HEK293 (cell line): ENCODE measurements at regions not wholly inside any gene's neighbourhood (a gene's known extent, or its start where the extent isn't known, plus 50 kb on each side); places are given as distances from the start of the nearest gene placed in this dataset.

ENCODE experiments used
- BCL11A ChIP-seq: fragments of 450-650 bp; formaldehyde crosslinking; IDR thresholded peaks from 2 replicates; pipeline ENCODE4 v1.5.1; 2016; ENCODE audit warnings: low read depth, missing biosample characterization, missing genetic modification characterization
- EGR2 ChIP-seq: fragments of 450-650 bp; formaldehyde crosslinking; IDR thresholded peaks from 2 replicates; pipeline ENCODE4 v1.5.1; 2016; ENCODE audit warnings: low read depth, missing biosample characterization, missing genetic modification characterization
- KLF10 ChIP-seq: fragments of 450-650 bp; IDR thresholded peaks from 2 replicates; pipeline ENCODE4 v1.5.1; 2018; ENCODE audit warnings: missing biosample characterization, mild to moderate bottlenecking, missing genetic modification characterization
- KLF16 ChIP-seq: fragments of 450-650 bp; formaldehyde crosslinking; IDR thresholded peaks from 2 replicates; pipeline ENCODE4 v1.5.1; 2017; ENCODE audit warnings: missing biosample characterization, missing genetic modification characterization
- MEIS1 ChIP-seq: sonication (generic); formaldehyde crosslinking; IDR thresholded peaks from 2 replicates; pipeline ENCODE4 v1.8.1; 2022; ENCODE audit warnings: missing genetic modification reagents, mild to moderate bottlenecking, borderline replicate concordance
- MYNN ChIP-seq: fragments of 450-650 bp; formaldehyde crosslinking; IDR thresholded peaks from 2 replicates; pipeline ENCODE4 v1.5.1; 2016; ENCODE audit warnings: missing biosample characterization, missing genetic modification characterization, borderline replicate concordance
- SCRT1 ChIP-seq: fragments of 450-650 bp; formaldehyde crosslinking; IDR thresholded peaks from 2 replicates; pipeline ENCODE4 v1.5.1; 2016; ENCODE audit warnings: missing biosample characterization, missing genetic modification characterization, borderline replicate concordance
- ZBTB20 ChIP-seq: fragments of 450-650 bp; formaldehyde crosslinking; IDR thresholded peaks from 2 replicates; pipeline ENCODE4 v1.5.1; 2016; ENCODE audit warnings: missing biosample characterization, missing genetic modification characterization
- ZBTB48 ChIP-seq: fragments of 450-650 bp; formaldehyde crosslinking; IDR thresholded peaks from 2 replicates; pipeline ENCODE4 v1.5.1; 2016; ENCODE audit warnings: missing biosample characterization, missing genetic modification characterization
- ZNF114 ChIP-seq: fragments of 450-650 bp; formaldehyde crosslinking; IDR thresholded peaks from 2 replicates; pipeline ENCODE4 v1.5.0; 2017; ENCODE audit warnings: missing biosample characterization, missing genetic modification characterization
- ZNF133 ChIP-seq: fragments of 450-650 bp; formaldehyde crosslinking; IDR thresholded peaks from 2 replicates; pipeline ENCODE4 v1.5.1; 2016; ENCODE audit warnings: missing biosample characterization, missing genetic modification characterization
- ZNF140 ChIP-seq: fragments of 450-650 bp; formaldehyde crosslinking; IDR thresholded peaks from 2 replicates; pipeline ENCODE4 v1.5.1; 2016; ENCODE audit warnings: missing biosample characterization, missing genetic modification characterization
- ZNF146 ChIP-seq: fragments of 450-650 bp; formaldehyde crosslinking; IDR thresholded peaks from 2 replicates; pipeline ENCODE4 v1.5.1; 2016; ENCODE audit warnings: missing biosample characterization, missing genetic modification characterization
- ZNF214 ChIP-seq: fragments of 450-650 bp; formaldehyde crosslinking; IDR thresholded peaks from 2 replicates; pipeline ENCODE4 v1.5.1; 2017; ENCODE audit warnings: missing biosample characterization, mild to moderate bottlenecking, missing genetic modification characterization, borderline replicate concordance
- ZNF223 ChIP-seq: fragments of 450-650 bp; formaldehyde crosslinking; IDR thresholded peaks from 2 replicates; pipeline ENCODE4 v1.5.1; 2016; ENCODE audit warnings: missing biosample characterization, missing genetic modification characterization
- ZNF341 ChIP-seq: fragments of 450-650 bp; formaldehyde crosslinking; IDR thresholded peaks from 2 replicates; pipeline ENCODE4; 2016; ENCODE audit warnings: low read depth, missing biosample characterization, missing genetic modification characterization
- ZNF366 ChIP-seq: fragments of 450-650 bp; formaldehyde crosslinking; conservative IDR thresholded peaks from 2 replicates; pipeline ENCODE4 v1.5.1; 2016; ENCODE audit warnings: missing biosample characterization, missing genetic modification characterization
- ZNF37A ChIP-seq: fragments of 450-650 bp; IDR thresholded peaks from 2 replicates; pipeline ENCODE4 v1.5.1; 2018; ENCODE audit warnings: missing biosample characterization, missing genetic modification characterization
- ZNF391 ChIP-seq: fragments of 450-650 bp; formaldehyde crosslinking; IDR thresholded peaks from 2 replicates; pipeline ENCODE4 v1.5.1; 2016; ENCODE audit warnings: low read depth, missing biosample characterization, missing genetic modification characterization, borderline replicate concordance
- ZNF510 ChIP-seq: fragments of 450-650 bp; formaldehyde crosslinking; IDR thresholded peaks from 2 replicates; pipeline ENCODE4 v1.5.1; 2018; ENCODE audit warnings: mild to moderate bottlenecking, missing genetic modification characterization, missing biosample characterization; ENCODE audit not compliant: insufficient replicate concordance
- ZNF624 ChIP-seq: fragments of 450-650 bp; formaldehyde crosslinking; IDR thresholded peaks from 2 replicates; pipeline ENCODE4 v1.5.1; 2017; ENCODE audit warnings: missing biosample characterization, missing genetic modification characterization
- ZNF626 ChIP-seq: fragments of 450-650 bp; sonication (Bioruptor Pico); formaldehyde crosslinking; IDR thresholded peaks from 2 replicates; pipeline ENCODE4 v1.5.1; 2018; ENCODE audit warnings: missing biosample characterization, missing genetic modification characterization, inconsistent platforms
- ZNF654 ChIP-seq: fragments of 450-650 bp; formaldehyde crosslinking; IDR thresholded peaks from 2 replicates; pipeline ENCODE4 v1.5.1; 2016; ENCODE audit warnings: low read depth, missing biosample characterization, missing genetic modification characterization
- ZNF664 ChIP-seq: fragments of 450-650 bp; formaldehyde crosslinking; IDR thresholded peaks from 2 replicates; pipeline ENCODE4 v1.5.1; 2016; ENCODE audit warnings: missing biosample characterization, missing genetic modification characterization
- ZNF677 ChIP-seq: fragments of 450-650 bp; IDR thresholded peaks from 2 replicates; pipeline ENCODE4 v1.5.0; 2018; ENCODE audit warnings: missing biosample characterization, mild to moderate bottlenecking, missing genetic modification characterization, moderate library complexity
- ZNF707 ChIP-seq: fragments of 450-650 bp; formaldehyde crosslinking; IDR thresholded peaks from 2 replicates; pipeline ENCODE4 v1.5.1; 2016; ENCODE audit warnings: missing biosample characterization, missing genetic modification characterization
- ZNF768 ChIP-seq: fragments of 450-650 bp; formaldehyde crosslinking; IDR thresholded peaks from 2 replicates; pipeline ENCODE4 v1.5.1; 2018; ENCODE audit warnings: missing biosample characterization, mild to moderate bottlenecking, missing genetic modification characterization
- ZNF791 ChIP-seq: fragments of 450-650 bp; formaldehyde crosslinking; IDR thresholded peaks from 2 replicates; pipeline ENCODE4 v1.5.1; 2016; ENCODE audit warnings: missing biosample characterization, missing genetic modification characterization
- ZNF830 ChIP-seq: fragments of 450-650 bp; IDR thresholded peaks from 2 replicates; pipeline ENCODE4 v1.5.0; 2018; ENCODE audit warnings: missing biosample characterization, missing genetic modification characterization, low read depth, mild to moderate bottlenecking, moderate library complexity
- TF ChIP-seq, protein P1 (sequence below): fragments of 450-650 bp; formaldehyde crosslinking; IDR thresholded peaks from 2 replicates; pipeline ENCODE4 v1.5.1; 2016; ENCODE audit warnings: missing biosample characterization, missing genetic modification characterization, borderline replicate concordance
- TF ChIP-seq, protein P2 (sequence below): fragments of 450-650 bp; formaldehyde crosslinking; IDR thresholded peaks from 2 replicates; pipeline ENCODE4 v1.5.1; 2016; ENCODE audit warnings: missing biosample characterization, missing genetic modification characterization, low read depth
- TF ChIP-seq, protein P3 (sequence below): fragments of 450-650 bp; IDR thresholded peaks from 2 replicates; pipeline ENCODE4 v1.5.1; 2018; ENCODE audit warnings: missing biosample characterization, missing genetic modification characterization
- TF ChIP-seq, protein P4 (sequence below): fragments of 450-650 bp; formaldehyde crosslinking; IDR thresholded peaks from 2 replicates; pipeline ENCODE4 v1.5.1; 2016; ENCODE audit warnings: missing biosample characterization, missing genetic modification characterization
- TF ChIP-seq, protein P5 (sequence below): fragments of 450-650 bp; formaldehyde crosslinking; IDR thresholded peaks from 2 replicates; pipeline ENCODE4 v1.5.1; 2016; ENCODE audit warnings: missing biosample characterization, missing genetic modification characterization

DNA sequence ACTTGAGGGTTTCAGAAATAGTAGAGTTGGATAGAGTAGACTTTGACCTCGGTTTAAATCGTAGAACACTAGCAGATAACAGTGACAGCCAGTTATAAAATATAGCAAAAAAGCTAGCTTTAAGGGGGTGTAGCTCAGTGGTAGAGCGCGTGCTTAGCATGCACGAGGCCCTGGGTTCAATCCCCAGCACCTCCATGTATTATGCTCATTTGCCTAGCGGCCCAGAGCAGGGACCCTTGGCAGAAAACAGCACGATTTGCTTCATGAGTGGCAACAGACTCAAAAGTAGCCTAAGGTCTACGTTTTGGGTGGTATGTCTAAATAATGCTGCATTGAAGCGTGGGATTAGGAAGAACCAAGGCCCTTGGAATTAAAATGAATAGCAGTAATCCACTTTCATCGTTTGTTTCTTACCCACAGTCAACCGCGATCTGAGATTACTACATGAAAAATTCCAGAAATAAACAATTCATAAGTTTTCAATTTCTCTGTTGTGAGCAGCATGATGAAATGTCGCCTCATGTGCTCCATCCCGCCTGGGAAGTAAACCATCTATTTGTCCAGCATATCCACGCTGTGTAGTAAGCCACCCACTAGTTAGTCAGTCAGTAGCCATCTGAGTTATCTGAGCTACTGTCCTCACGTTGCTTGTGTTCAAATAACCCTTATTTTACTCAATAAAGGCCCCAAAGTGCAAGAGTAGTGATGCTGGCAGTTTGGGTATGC is 184.9 kb downstream of the GPX5 start (continued):
- TF ChIP-seq, protein P1, sequence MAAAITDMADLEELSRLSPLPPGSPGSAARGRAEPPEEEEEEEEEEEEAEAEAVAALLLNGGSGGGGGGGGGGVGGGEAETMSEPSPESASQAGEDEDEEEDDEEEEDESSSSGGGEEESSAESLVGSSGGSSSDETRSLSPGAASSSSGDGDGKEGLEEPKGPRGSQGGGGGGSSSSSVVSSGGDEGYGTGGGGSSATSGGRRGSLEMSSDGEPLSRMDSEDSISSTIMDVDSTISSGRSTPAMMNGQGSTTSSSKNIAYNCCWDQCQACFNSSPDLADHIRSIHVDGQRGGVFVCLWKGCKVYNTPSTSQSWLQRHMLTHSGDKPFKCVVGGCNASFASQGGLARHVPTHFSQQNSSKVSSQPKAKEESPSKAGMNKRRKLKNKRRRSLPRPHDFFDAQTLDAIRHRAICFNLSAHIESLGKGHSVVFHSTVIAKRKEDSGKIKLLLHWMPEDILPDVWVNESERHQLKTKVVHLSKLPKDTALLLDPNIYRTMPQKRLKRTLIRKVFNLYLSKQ (tag by site-specific recombination) = no peak
- no peak for TF ChIP-seq ZNF37A (tag by site-specific recombination)
- peak; percentile 53; the same call in 1 of the 2 replicates for TF ChIP-seq ZNF366 (tag by site-specific recombination)
- TF ChIP-seq ZNF214 (tag by site-specific recombination) = no peak
- TF ChIP-seq SCRT1 = no peak
- TF ChIP-seq ZNF391 (tag by site-specific recombination) = 0 out of 2 replicates have a peak, but pooled peaks have one; percentile 59
- TF ChIP-seq ZNF133 = no peak
- no peak for TF ChIP-seq BCL11A (tag by site-specific recombination)
- TF ChIP-seq ZNF114 (tag by site-specific recombination) = no peak
- TF ChIP-seq, protein P2, sequence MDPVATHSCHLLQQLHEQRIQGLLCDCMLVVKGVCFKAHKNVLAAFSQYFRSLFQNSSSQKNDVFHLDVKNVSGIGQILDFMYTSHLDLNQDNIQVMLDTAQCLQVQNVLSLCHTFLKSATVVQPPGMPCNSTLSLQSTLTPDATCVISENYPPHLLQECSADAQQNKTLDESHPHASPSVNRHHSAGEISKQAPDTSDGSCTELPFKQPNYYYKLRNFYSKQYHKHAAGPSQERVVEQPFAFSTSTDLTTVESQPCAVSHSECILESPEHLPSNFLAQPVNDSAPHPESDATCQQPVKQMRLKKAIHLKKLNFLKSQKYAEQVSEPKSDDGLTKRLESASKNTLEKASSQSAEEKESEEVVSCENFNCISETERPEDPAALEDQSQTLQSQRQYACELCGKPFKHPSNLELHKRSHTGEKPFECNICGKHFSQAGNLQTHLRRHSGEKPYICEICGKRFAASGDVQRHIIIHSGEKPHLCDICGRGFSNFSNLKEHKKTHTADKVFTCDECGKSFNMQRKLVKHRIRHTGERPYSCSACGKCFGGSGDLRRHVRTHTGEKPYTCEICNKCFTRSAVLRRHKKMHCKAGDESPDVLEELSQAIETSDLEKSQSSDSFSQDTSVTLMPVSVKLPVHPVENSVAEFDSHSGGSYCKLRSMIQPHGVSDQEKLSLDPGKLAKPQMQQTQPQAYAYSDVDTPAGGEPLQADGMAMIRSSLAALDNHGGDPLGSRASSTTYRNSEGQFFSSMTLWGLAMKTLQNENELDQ (tag by site-specific recombination) = no peak
- no peak for TF ChIP-seq ZNF768
- TF ChIP-seq ZNF146 (tag by site-specific recombination) = no peak
- no peak for TF ChIP-seq ZNF223 (tag by site-specific recombination)
- no peak for TF ChIP-seq ZNF654 (tag by site-specific recombination)
- TF ChIP-seq ZNF707 (tag by site-specific recombination) = no peak
- TF ChIP-seq ZBTB20 (tag by site-specific recombination) = peak; percentile 33; the same call in 1 of the 2 replicates
- no peak for TF ChIP-seq ZNF624 (tag by site-specific recombination)
- TF ChIP-seq ZNF341 = no peak
- peak; percentile 63; the same call in 1 of the 2 replicates for TF ChIP-seq ZBTB48
- TF ChIP-seq, protein P3, sequence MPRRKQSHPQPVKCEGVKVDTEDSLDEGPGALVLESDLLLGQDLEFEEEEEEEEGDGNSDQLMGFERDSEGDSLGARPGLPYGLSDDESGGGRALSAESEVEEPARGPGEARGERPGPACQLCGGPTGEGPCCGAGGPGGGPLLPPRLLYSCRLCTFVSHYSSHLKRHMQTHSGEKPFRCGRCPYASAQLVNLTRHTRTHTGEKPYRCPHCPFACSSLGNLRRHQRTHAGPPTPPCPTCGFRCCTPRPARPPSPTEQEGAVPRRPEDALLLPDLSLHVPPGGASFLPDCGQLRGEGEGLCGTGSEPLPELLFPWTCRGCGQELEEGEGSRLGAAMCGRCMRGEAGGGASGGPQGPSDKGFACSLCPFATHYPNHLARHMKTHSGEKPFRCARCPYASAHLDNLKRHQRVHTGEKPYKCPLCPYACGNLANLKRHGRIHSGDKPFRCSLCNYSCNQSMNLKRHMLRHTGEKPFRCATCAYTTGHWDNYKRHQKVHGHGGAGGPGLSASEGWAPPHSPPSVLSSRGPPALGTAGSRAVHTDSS = no peak
- no peak for TF ChIP-seq ZNF626 (tag by site-specific recombination)
- TF ChIP-seq ZNF664 (tag by site-specific recombination) = no peak
- no peak for TF ChIP-seq MEIS1 (CRISPR knock-in tag)
- no peak for TF ChIP-seq ZNF677
- TF ChIP-seq ZNF140 = no peak
- TF ChIP-seq MYNN (tag by site-specific recombination) = no peak
- no peak for TF ChIP-seq ZNF791 (tag by site-specific recombination)
- TF ChIP-seq KLF10 (tag by site-specific recombination) = no peak
- no peak for TF ChIP-seq ZNF510 (tag by site-specific recombination)
- TF ChIP-seq ZNF830 (tag by site-specific recombination) = no peak
- TF ChIP-seq, protein P4, sequence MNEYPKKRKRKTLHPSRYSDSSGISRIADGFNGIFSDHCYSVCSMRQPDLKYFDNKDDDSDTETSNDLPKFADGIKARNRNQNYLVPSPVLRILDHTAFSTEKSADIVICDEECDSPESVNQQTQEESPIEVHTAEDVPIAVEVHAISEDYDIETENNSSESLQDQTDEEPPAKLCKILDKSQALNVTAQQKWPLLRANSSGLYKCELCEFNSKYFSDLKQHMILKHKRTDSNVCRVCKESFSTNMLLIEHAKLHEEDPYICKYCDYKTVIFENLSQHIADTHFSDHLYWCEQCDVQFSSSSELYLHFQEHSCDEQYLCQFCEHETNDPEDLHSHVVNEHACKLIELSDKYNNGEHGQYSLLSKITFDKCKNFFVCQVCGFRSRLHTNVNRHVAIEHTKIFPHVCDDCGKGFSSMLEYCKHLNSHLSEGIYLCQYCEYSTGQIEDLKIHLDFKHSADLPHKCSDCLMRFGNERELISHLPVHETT = no peak
- no peak for TF ChIP-seq EGR2 (tag by site-specific recombination)
- TF ChIP-seq, protein P5, sequence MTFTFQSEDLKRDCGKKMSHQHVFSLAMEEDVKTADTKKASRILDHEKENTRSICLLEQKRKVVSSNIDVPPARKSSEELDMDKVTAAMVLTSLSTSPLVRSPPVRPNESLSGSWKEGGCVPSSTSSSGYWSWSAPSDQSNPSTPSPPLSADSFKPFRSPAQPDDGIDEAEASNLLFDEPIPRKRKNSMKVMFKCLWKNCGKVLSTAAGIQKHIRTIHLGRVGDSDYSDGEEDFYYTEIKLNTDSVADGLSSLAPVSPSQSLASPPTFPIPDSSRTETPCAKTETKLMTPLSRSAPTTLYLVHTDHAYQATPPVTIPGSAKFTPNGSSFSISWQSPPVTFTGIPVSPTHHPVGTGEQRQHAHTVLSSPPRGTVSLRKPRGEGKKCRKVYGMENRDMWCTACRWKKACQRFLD = no peak
- TF ChIP-seq KLF16 = no peak
